ENCODE measurements at regions not wholly inside any gene's neighbourhood (a gene's known extent, or its start where the extent isn't known, plus 50 kb on each side); places are given as distances from the start of the nearest gene placed in this dataset.

GRCh38 chr6:81561071-81561564, 191.4 kb downstream of the TENT5A start:
- in situ Hi-C loops (cut with HindIII; ENCODE audit: low pct_unique_long_range_greater_than_20kb, low sequenced_read_pairs) (no loop called here), intact Hi-C loops (cut with micrococcal nuclease; ENCODE audit: unreplicated experiment) (no loop called here)
- Histone ChIP-seq H3K4me3 (ENCODE audit: low read depth in 2 of 2, low read length in 2 of 2) (no peak overlapping the region), H3K36me3 (ENCODE audit: control insufficient read depth, insufficient read depth, low read length) (no peaks in the 10 kb centered on the region), H3K4me1 (ENCODE audit: control insufficient read depth, insufficient read depth, low read length) (no peaks in the 10 kb centered on the region), H3K27me3 (ENCODE audit: control insufficient read depth, insufficient read depth, low read length) (no peaks in the 10 kb centered on the region), H3K27ac (ENCODE audit: low read length) (no peak overlapping the region), H3K9me3 (ENCODE audit: control insufficient read depth, insufficient read depth, low read depth, low read length) (no peaks in the 10 kb centered on the region)
- no peak for ATAC-seq
- BruUV-seq (replicated peaks) = no TSS peak
- DNase-seq (ENCODE audit: low read depth, low spot score) = no peak
- TF ChIP-seq TCF7L2 (IDR thresholded peaks at IDR 0.05; ENCODE audit: low read depth, low read length) (no peak), REST (IDR thresholded peaks at IDR 0.05; ENCODE audit: insufficient read depth in 1 of 2, low read depth in 2 of 2, low read length in 1 of 2) (no peak), POLR2AphosphoS5 (IDR thresholded peaks at IDR 0.05; ENCODE audit: low read depth, low read length) (no peak), CTCF (IDR thresholded peaks at IDR 0.05) (no peak), SIN3A (IDR thresholded peaks at IDR 0.05; ENCODE audit: borderline replicate concordance, insufficient read depth, low read depth, low read length) (no peak)
- ChIA-PET POLR2A (no interaction called here), CTCF (no interaction called here)

GRCh38 chr6:81557811-81558210, 194.7 kb downstream of the TENT5A start:
- H3K4me3 ChIP-seq (ENCODE audit: low read depth in 2 of 2, low read length in 2 of 2) = no peak overlapping the region
- H3K36me3 ChIP-seq (ENCODE audit: control insufficient read depth, insufficient read depth, low read length) = no peaks in the 10 kb centered on the region
- H3K9me3 ChIP-seq (ENCODE audit: control insufficient read depth, insufficient read depth, low read depth, low read length) = no peaks in the 10 kb centered on the region
- no peak overlapping the region for H3K27ac ChIP-seq (ENCODE audit: low read length)
- no peaks in the 10 kb centered on the region for H3K4me1 ChIP-seq (ENCODE audit: control insufficient read depth, insufficient read depth, low read length)
- BruUV-seq (replicated peaks) = no TSS peak
- ATAC-seq (no peak), DNase-seq (ENCODE audit: low read depth, low spot score) (no peak)
- in situ Hi-C loops (cut with HindIII; ENCODE audit: low pct_unique_long_range_greater_than_20kb, low sequenced_read_pairs) (no loop called here), intact Hi-C loops (cut with micrococcal nuclease; ENCODE audit: unreplicated experiment) (no loop called here)
- no peaks in the 10 kb centered on the region for H3K27me3 ChIP-seq (ENCODE audit: control insufficient read depth, insufficient read depth, low read length)
- POLR2A ChIA-PET = no interaction called here
- no peak for TF ChIP-seq SIN3A (IDR thresholded peaks at IDR 0.05; ENCODE audit: borderline replicate concordance, insufficient read depth, low read depth, low read length)
- TF ChIP-seq POLR2AphosphoS5 (IDR thresholded peaks at IDR 0.05; ENCODE audit: low read depth, low read length) = no peak
- no peak for TF ChIP-seq CTCF (IDR thresholded peaks at IDR 0.05)
- no peak for TF ChIP-seq TCF7L2 (IDR thresholded peaks at IDR 0.05; ENCODE audit: low read depth, low read length)
- no peak for TF ChIP-seq REST (IDR thresholded peaks at IDR 0.05; ENCODE audit: insufficient read depth in 1 of 2, low read depth in 2 of 2, low read length in 1 of 2)
- CTCF ChIA-PET = no interaction called here
